ENCODE measurements at regions not wholly inside any gene's neighbourhood (a gene's known extent, or its start where the extent isn't known, plus 50 kb on each side); places are given as distances from the start of the nearest gene placed in this dataset.

- TF ChIP-seq ZNF274 (IDR thresholded peaks at IDR 0.05; ENCODE audit: low read depth, low read length) (no peak), YY1 (IDR thresholded peaks at IDR 0.05; ENCODE audit: insufficient read depth, insufficient read length) (no peak), SUZ12 (IDR thresholded peaks at IDR 0.05; ENCODE audit: extremely low read depth, insufficient read depth, insufficient read length) (no peak)
Measured at GRCh38 chr6:19375613-19376012, 461.6 kb upstream of the ID4 start.

Data from NT2/D1 (cell line).